H9 (cell line): ENCODE measurements at regions not wholly inside any gene's neighbourhood (a gene's known extent, or its start where the extent isn't known, plus 50 kb on each side); places are given as distances from the start of the nearest gene placed in this dataset.

Experiments
- DNase-seq: peaks from one replicate; pipeline ENCODE4 v3.0.0-alpha.2; 2017
- H2AFZ ChIP-seq: one replicate; pipeline ENCODE4 v1.6.1; 2013; ENCODE audit warnings: mild to moderate bottlenecking, low read length, control low read depth, moderate library complexity
- H2AK5ac ChIP-seq: 2 replicates; pipeline ENCODE4 v1.6.1; 2013; ENCODE audit warnings: low read length, control low read depth, mixed read lengths; ENCODE audit not compliant: insufficient read length
- H2BK120ac ChIP-seq: one replicate; pipeline ENCODE4 v1.6.1; 2013; ENCODE audit warnings: low read depth, mild to moderate bottlenecking, low read length, control low read depth, inconsistent platforms; ENCODE audit not compliant: poor library complexity, severe bottlenecking
- H2BK12ac ChIP-seq: 2 replicates; pipeline ENCODE4 v1.6.1; 2013; ENCODE audit warnings: low read length, control low read depth, mixed read lengths, low read depth; ENCODE audit not compliant: insufficient read length
- H2BK15ac ChIP-seq: 2 replicates; pipeline ENCODE4 v1.6.1; 2013; ENCODE audit warnings: low read depth, low read length, control low read depth
- H2BK20ac ChIP-seq: one replicate; pipeline ENCODE4 v1.6.1; 2013; ENCODE audit warnings: low read depth, mild to moderate bottlenecking, low read length, control low read depth, inconsistent platforms; ENCODE audit not compliant: poor library complexity, severe bottlenecking
- H2BK5ac ChIP-seq: 2 replicates; pipeline ENCODE4 v1.6.1; 2013; ENCODE audit warnings: low read length, control low read depth, mixed read lengths; ENCODE audit not compliant: insufficient read length
- H3K14ac ChIP-seq: 2 replicates; pipeline ENCODE4 v1.6.1; 2013; ENCODE audit warnings: low read length, control low read depth; ENCODE audit not compliant: insufficient read depth
- H3K18ac ChIP-seq: 2 replicates; pipeline ENCODE4 v1.6.1; 2013; ENCODE audit warnings: low read depth, mild to moderate bottlenecking, mixed read lengths, low read length, control low read depth; ENCODE audit not compliant: insufficient read length
- H3K23ac ChIP-seq: 2 replicates; pipeline ENCODE4 v1.6.1; 2013; ENCODE audit warnings: low read length, control low read depth, mixed read lengths, low read depth; ENCODE audit not compliant: insufficient read length
- H3K23me2 ChIP-seq: 2 replicates; pipeline ENCODE4 v1.6.1; 2013; ENCODE audit warnings: low read depth, mild to moderate bottlenecking, mixed read lengths, low read length, control low read depth; ENCODE audit not compliant: insufficient read length, poor library complexity, severe bottlenecking
- H3K27ac ChIP-seq: 2 replicates; pipeline ENCODE4 v1.5.1; 2013; ENCODE audit warnings: low read length, control low read depth, mixed read lengths, low read depth; ENCODE audit not compliant: insufficient read length
- H3K27me3 ChIP-seq: 2 replicates; pipeline ENCODE4 v1.6.1; 2013; ENCODE audit warnings: low read length, control low read depth, inconsistent platforms; ENCODE audit not compliant: insufficient read depth
- H3K4ac ChIP-seq: 2 replicates; pipeline ENCODE4 v1.6.1; 2013; ENCODE audit warnings: low read depth, mild to moderate bottlenecking, control low read depth, inconsistent platforms, low read length, moderate library complexity
- H3K4me1 ChIP-seq: 2 replicates; pipeline ENCODE4 v1.6.1; 2013; ENCODE audit warnings: low read length, control low read depth, inconsistent platforms; ENCODE audit not compliant: insufficient read depth
- H3K4me2 ChIP-seq: 2 replicates; pipeline ENCODE4 v1.6.1; 2013; ENCODE audit warnings: low read length, control low read depth, mixed read lengths; ENCODE audit not compliant: insufficient read length, insufficient read depth
- H3K56ac ChIP-seq: 2 replicates; pipeline ENCODE4 v1.6.1; 2013; ENCODE audit warnings: low read depth, mild to moderate bottlenecking, mixed read lengths, low read length, control low read depth; ENCODE audit not compliant: insufficient read length
- H3K79me1 ChIP-seq: 2 replicates; pipeline ENCODE4 v1.6.1; 2013; ENCODE audit warnings: low read depth, mild to moderate bottlenecking, moderate library complexity, low read length, control low read depth, inconsistent platforms; ENCODE audit not compliant: insufficient read depth, poor library complexity, severe bottlenecking
- H3K79me2 ChIP-seq: 2 replicates; pipeline ENCODE4 v1.6.1; 2013; ENCODE audit warnings: low read length, control low read depth, inconsistent platforms; ENCODE audit not compliant: insufficient read depth
- H3K9ac ChIP-seq: 2 replicates; pipeline ENCODE4 v1.6.1; 2013; ENCODE audit warnings: low read length, control low read depth, mixed read lengths; ENCODE audit not compliant: insufficient read length; ENCODE audit errors: extremely low read depth
- H3K9me3 ChIP-seq: one replicate; pipeline ENCODE4 v1.6.1; 2013; ENCODE audit warnings: low read depth, low read length, inconsistent platforms; ENCODE audit not compliant: control insufficient read depth
- H3T11ph ChIP-seq: one replicate; pipeline ENCODE4 v1.6.1; 2013; ENCODE audit warnings: mild to moderate bottlenecking, low read length, control low read depth, inconsistent platforms
- H4K20me1 ChIP-seq: one replicate; pipeline ENCODE4 v1.6.1; 2013; ENCODE audit not compliant: control insufficient read depth, insufficient read length, insufficient read depth
- H4K5ac ChIP-seq: 2 replicates; pipeline ENCODE4 v1.6.1; 2013; ENCODE audit warnings: low read depth, mild to moderate bottlenecking, mixed read lengths, low read length, control low read depth; ENCODE audit not compliant: insufficient read length
- H4K8ac ChIP-seq: replicated peaks from 2 replicates; pipeline ENCODE4 v1.6.1; 2013; ENCODE audit warnings: low read length, control low read depth, mixed read lengths, low read depth; ENCODE audit not compliant: insufficient read length
- H4K91ac ChIP-seq: 2 replicates; pipeline ENCODE4 v1.6.1; 2013; ENCODE audit warnings: low read depth, mild to moderate bottlenecking, moderate library complexity, mixed read lengths, low read length, control low read depth; ENCODE audit not compliant: insufficient read length
- H3K27ac Mint-ChIP-seq, 3 experiments: 2 replicates in 2 of 3; 3 replicates in 1 of 3; pipeline ENCODE4 v1.8.0; 2020 to 2021; ENCODE audit warnings: mixed read lengths in 3 of 3, mild to moderate bottlenecking in 1 of 3, moderate library complexity in 1 of 3
- H3K27me3 Mint-ChIP-seq: 2 replicates; pipeline ENCODE4 v1.8.0; 2021; ENCODE audit warnings: low read depth, mild to moderate bottlenecking, moderate library complexity, mixed read lengths
- H3K36me3 Mint-ChIP-seq, 3 experiments: 2 replicates in 2 of 3; 3 replicates in 1 of 3; pipeline ENCODE4 v1.8.0; 2020 to 2021; ENCODE audit warnings: low read depth in 3 of 3, mixed read lengths in 3 of 3; ENCODE audit not compliant: insufficient read depth in 1 of 3
- H3K4me1 Mint-ChIP-seq, 2 experiments: 2 replicates each; pipeline ENCODE4 v1.8.0; 2020; ENCODE audit warnings: mixed read lengths in 2 of 2
- H3K4me3 Mint-ChIP-seq, 2 experiments: 2 replicates in 1 of 2; 3 replicates in 1 of 2; pipeline ENCODE4 v1.8.0; 2020 to 2021; ENCODE audit warnings: mild to moderate bottlenecking in 2 of 2, mixed read lengths in 2 of 2, moderate library complexity in 1 of 2
- H3K9me3 Mint-ChIP-seq, 2 experiments: 2 replicates in 1 of 2; 3 replicates in 1 of 2; pipeline ENCODE4 v1.8.0; 2020; ENCODE audit warnings: mild to moderate bottlenecking in 2 of 2, mixed read lengths in 2 of 2, moderate library complexity in 1 of 2
- WGBS: extraction: QIAGEN DNeasy Blood & Tissue Kit; methylation state at CpG from one replicate; pipeline ENCODE4 v1.1.7; 2013; ENCODE audit warnings: missing lambda C conversion rate, low lambda C conversion rate, mixed read lengths; ENCODE audit not compliant: insufficient read length; ENCODE audit errors: extremely low coverage; 5-methylcytosine and 5-hydroxymethylcytosine counted together
- TF ChIP-seq, protein P1 (sequence below): fragments of 200-600 bp; sonication (generic); conservative IDR thresholded peaks from 3 replicates; pipeline ENCODE4 v1.8.0; 2021; ENCODE audit warnings: antibody characterized with exemption, mild to moderate bottlenecking

DNA sequence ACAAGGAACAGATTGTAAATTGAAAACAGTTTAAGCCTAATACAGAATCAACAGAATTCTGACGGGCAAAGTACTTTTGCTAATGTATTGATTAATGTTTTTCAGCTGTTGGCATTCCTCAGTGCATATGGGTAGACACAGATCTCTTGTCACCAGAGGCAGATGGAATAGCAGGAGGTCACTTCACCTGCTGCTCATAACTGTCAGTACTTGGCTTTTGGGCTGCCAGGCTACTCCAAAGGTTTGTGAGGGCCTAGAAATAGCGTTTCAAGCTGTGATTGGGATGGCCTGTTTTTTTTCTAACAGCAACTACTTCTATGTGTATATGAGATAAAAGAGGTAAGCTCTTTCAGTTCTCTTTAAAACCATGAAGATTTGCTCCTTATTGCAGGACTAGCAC is 307.5 kb upstream of the ANXA10 start:
- no peaks in the 10 kb centered on the region for H4K20me1 ChIP-seq
- no peak overlapping the region for H3K14ac ChIP-seq
- H3K9me3 ChIP-seq: no peaks in the 10 kb centered on the region
- no peaks in the 10 kb centered on the region for H3K79me1 ChIP-seq
- H2BK15ac ChIP-seq: no peak overlapping the region; the same call in 1 of the 2 replicates
- no peak overlapping the region for H3K27ac ChIP-seq
- Mint-ChIP-seq H3K4me3 (no peak overlapping the region), H3K27ac (no peak overlapping the region), H3K27me3 (no peaks in the 10 kb centered on the region), H3K36me3 (no peaks in the 10 kb centered on the region), H3K4me1 (peaks cover 8 to 16% of the 10 kb centered on the region in 2 experiments), H3K9me3 (no peaks in the 10 kb centered on the region; a peak in 1 of 5 replicates)
- no peak overlapping the region for H4K91ac ChIP-seq
- no peak overlapping the region for H4K8ac ChIP-seq
- no peak overlapping the region for H3T11ph ChIP-seq
- H4K5ac ChIP-seq: no peak overlapping the region
- H2BK120ac ChIP-seq: no peak overlapping the region
- H2AK5ac ChIP-seq: no peak overlapping the region
- H3K56ac ChIP-seq: no peak overlapping the region
- no peaks in the 10 kb centered on the region for H3K27me3 ChIP-seq
- H3K9ac ChIP-seq: no peak overlapping the region
- no peak for DNase-seq
- no peak overlapping the region for H2BK12ac ChIP-seq
- no peak overlapping the region for H2AFZ ChIP-seq
- H3K23me2 ChIP-seq: no peaks in the 10 kb centered on the region
- WGBS: no CpG with 5 or more reads among the region's 2 CpGs
- no peak overlapping the region for H3K23ac ChIP-seq
- H3K4me1 ChIP-seq: no peaks in the 10 kb centered on the region
- no peak overlapping the region for H2BK5ac ChIP-seq
- TF ChIP-seq, protein P1, sequence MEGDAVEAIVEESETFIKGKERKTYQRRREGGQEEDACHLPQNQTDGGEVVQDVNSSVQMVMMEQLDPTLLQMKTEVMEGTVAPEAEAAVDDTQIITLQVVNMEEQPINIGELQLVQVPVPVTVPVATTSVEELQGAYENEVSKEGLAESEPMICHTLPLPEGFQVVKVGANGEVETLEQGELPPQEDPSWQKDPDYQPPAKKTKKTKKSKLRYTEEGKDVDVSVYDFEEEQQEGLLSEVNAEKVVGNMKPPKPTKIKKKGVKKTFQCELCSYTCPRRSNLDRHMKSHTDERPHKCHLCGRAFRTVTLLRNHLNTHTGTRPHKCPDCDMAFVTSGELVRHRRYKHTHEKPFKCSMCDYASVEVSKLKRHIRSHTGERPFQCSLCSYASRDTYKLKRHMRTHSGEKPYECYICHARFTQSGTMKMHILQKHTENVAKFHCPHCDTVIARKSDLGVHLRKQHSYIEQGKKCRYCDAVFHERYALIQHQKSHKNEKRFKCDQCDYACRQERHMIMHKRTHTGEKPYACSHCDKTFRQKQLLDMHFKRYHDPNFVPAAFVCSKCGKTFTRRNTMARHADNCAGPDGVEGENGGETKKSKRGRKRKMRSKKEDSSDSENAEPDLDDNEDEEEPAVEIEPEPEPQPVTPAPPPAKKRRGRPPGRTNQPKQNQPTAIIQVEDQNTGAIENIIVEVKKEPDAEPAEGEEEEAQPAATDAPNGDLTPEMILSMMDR: no peak
- no peak overlapping the region for H3K4ac ChIP-seq
- H3K4me2 ChIP-seq: no peak overlapping the region
- no peak overlapping the region for H2BK20ac ChIP-seq
- no peaks in the 10 kb centered on the region for H3K79me2 ChIP-seq
- no peak overlapping the region for H3K18ac ChIP-seq
